ENCODE measurements at regions not wholly inside any gene's neighbourhood (a gene's known extent, or its start where the extent isn't known, plus 50 kb on each side); places are given as distances from the start of the nearest gene placed in this dataset.

GRCh38 chr10:3347413-3348182 is 175.0 kb upstream of the PITRM1 start:
- Histone ChIP-seq H4K20me1 (ENCODE audit: insufficient read depth, low read length) (no peaks in the 10 kb centered on the region), H3K18ac (ENCODE audit: low read depth, low read length) (no peak overlapping the region), H2BK20ac (ENCODE audit: low read depth, low read length) (no peak overlapping the region), H3K79me1 (ENCODE audit: low read depth in 1 of 2, low read length in 2 of 2) (no peaks in the 10 kb centered on the region), H2BK5ac (ENCODE audit: low read depth, low read length, poor library complexity, severe bottlenecking) (no peak overlapping the region), H3K9ac (ENCODE audit: low read depth, low read length) (no peak overlapping the region), H3K27ac (ENCODE audit: insufficient read depth, low read length) (no peak overlapping the region), H3K9me1 (ENCODE audit: insufficient read depth, low read length) (0 out of 2 replicates have a peak, but pooled peaks cover 5% of the 10 kb centered on the region), H3K14ac (replicated peaks; ENCODE audit: low read depth, low read length) (no peak overlapping the region), H2BK120ac (ENCODE audit: low read depth, low read length) (no peak overlapping the region), H2BK15ac (ENCODE audit: low read depth, low read length) (no peak overlapping the region), H2AK9ac (replicated peaks; ENCODE audit: low read depth, low read length, poor library complexity) (no peak overlapping the region), H4K8ac (ENCODE audit: low read depth in 2 of 2, low read length in 2 of 2) (no peak overlapping the region), H3K4me1 (ENCODE audit: control insufficient read depth, insufficient read depth, low read length) (no peaks in the 10 kb centered on the region), H3K27me3 (ENCODE audit: control insufficient read depth, insufficient read depth, low read length) (peaks cover 14% of the 10 kb centered on the region), H2AK5ac (ENCODE audit: low read depth, low read length) (no peak overlapping the region), H2AFZ (replicated peaks; ENCODE audit: low read length, poor library complexity) (no peak overlapping the region), H3K4me2 (ENCODE audit: low read depth, low read length) (no peak overlapping the region), H3K36me3 (ENCODE audit: control insufficient read depth, insufficient read depth, low read length) (no peaks in the 10 kb centered on the region), H3K56ac (ENCODE audit: extremely low read depth, insufficient read depth, low read length) (no peak overlapping the region), H3K4ac (ENCODE audit: low read depth, low read length) (no peak overlapping the region), H4K5ac (ENCODE audit: low read depth, low read length) (no peak overlapping the region), H3K4me3 (ENCODE audit: insufficient read depth, low read depth, low read length) (no peak overlapping the region), H3K9me3 (ENCODE audit: control insufficient read depth, insufficient read depth, low read length) (no peaks in the 10 kb centered on the region), H3K23ac (ENCODE audit: low read depth, low read length) (no peak overlapping the region), H4K91ac (ENCODE audit: insufficient read depth, low read depth, low read length) (no peak overlapping the region)
- no TSS peak for BruUV-seq (replicated peaks)
- in situ Hi-C loops (cut with MboI; ENCODE audit: low sequenced_read_pairs) (no loop called here), dilution Hi-C loops (cut with HindIII; ENCODE audit: low sequenced_read_pairs, unreplicated experiment) (no loop called here), intact Hi-C loops (cut with micrococcal nuclease) (no loop called here)
- 100% methylated on average over 1 of the region's 12 CpGs; no CpG with 5 or more reads in 1 of the 2 experiments for WGBS, 2 experiments (ENCODE audit: extremely low coverage in 2 of 2, insufficient read length in 1 of 2)
- ATAC-seq (ENCODE audit: low read depth) (no peak), DNase-seq (no peak)
- POLR2A ChIA-PET (ENCODE audit: unreplicated experiment), result no interaction called here
- CTCF ChIA-PET, result no interaction called here
- TF ChIP-seq RAD21 (IDR thresholded peaks at IDR 0.05; ENCODE audit: low read length) (no peak), RFX5 (IDR thresholded peaks at IDR 0.05; ENCODE audit: low read depth, low read length) (no peak), NFE2L2 (IDR thresholded peaks at IDR 0.05; ENCODE audit: low read depth, low read length) (no peak), MAFK (IDR thresholded peaks at IDR 0.05; ENCODE audit: low read depth, low read length) (no peak), CHD1 (IDR thresholded peaks at IDR 0.05; ENCODE audit: low read depth, low read length) (no peak), CTCF (conservative IDR thresholded peaks at IDR 0.05; ENCODE audit: low read depth, low read length) (no peak)
